ENCODE measurements at regions not wholly inside any gene's neighbourhood (a gene's known extent, or its start where the extent isn't known, plus 50 kb on each side); places are given as distances from the start of the nearest gene placed in this dataset.
"Not testable (repeated sequence)": the region's sequence is repeated elsewhere in the genome, so short reads cannot be mapped to it uniquely, and the experiment has no call there.

- DNase-seq (ENCODE audit: insufficient read length, low spot score), result no peak
- TF ChIP-seq CTCF (IDR thresholded peaks at IDR 0.05; ENCODE audit: insufficient read depth, missing control alignments), result no peak
- FAIRE-seq, result no peak
These were observed 929.8 kb upstream of the SLITRK1 start for GRCh38 chr13:84812078-84812477.

- DNase-seq (ENCODE audit: insufficient read length, low spot score), result no peak
- FAIRE-seq, result no peak
- TF ChIP-seq CTCF (IDR thresholded peaks at IDR 0.05; ENCODE audit: insufficient read depth, missing control alignments), result no peak
These were observed 928.5 kb upstream of the SLITRK1 start for GRCh38 chr13:84810781-84811180.

GRCh38 chr13:84802073-84802472 is 919.8 kb upstream of the SLITRK1 start:
- TF ChIP-seq CTCF (IDR thresholded peaks at IDR 0.05; ENCODE audit: insufficient read depth, missing control alignments), result no peak
- DNase-seq (ENCODE audit: insufficient read length, low spot score), result no peak
- no peak for FAIRE-seq

- FAIRE-seq, result peak; percentile 6
- no peak for DNase-seq (ENCODE audit: insufficient read length, low spot score)
- TF ChIP-seq CTCF (IDR thresholded peaks at IDR 0.05; ENCODE audit: insufficient read depth, missing control alignments), result no peak
These were observed 902.3 kb upstream of the SLITRK1 start for GRCh38 chr13:84784443-84785153.

- FAIRE-seq (no peak), DNase-seq (ENCODE audit: insufficient read length, low spot score) (no peak)
- TF ChIP-seq CTCF (IDR thresholded peaks at IDR 0.05; ENCODE audit: insufficient read depth, missing control alignments), result no peak
These were observed 895.0 kb upstream of the SLITRK1 start for GRCh38 chr13:84777316-84777715.

GRCh38 chr13:84776593-84776992 is 894.3 kb upstream of the SLITRK1 start:
- FAIRE-seq (peak; percentile 16), DNase-seq (ENCODE audit: insufficient read length, low spot score) (no peak)
- TF ChIP-seq CTCF (IDR thresholded peaks at IDR 0.05; ENCODE audit: insufficient read depth, missing control alignments), result no peak

GRCh38 chr13:84775920-84776319 is 893.6 kb upstream of the SLITRK1 start:
- not testable (repeated sequence) for FAIRE-seq; DNase-seq (ENCODE audit: insufficient read length, low spot score)

GRCh38 chr13:84774111-84774510 is 891.8 kb upstream of the SLITRK1 start:
- TF ChIP-seq CTCF (IDR thresholded peaks at IDR 0.05; ENCODE audit: insufficient read depth, missing control alignments), result no peak
- DNase-seq (ENCODE audit: insufficient read length, low spot score) (no peak), FAIRE-seq (no peak)
